NOMO-1 treated with DMSO at 0.1 percent for 48 hours (cell line): ENCODE measurements at regions not wholly inside any gene's neighbourhood (a gene's known extent, or its start where the extent isn't known, plus 50 kb on each side); places are given as distances from the start of the nearest gene placed in this dataset.
"Not testable (repeated sequence)": the region's sequence is repeated elsewhere in the genome, so short reads cannot be mapped to it uniquely, and the experiment has no call there.

ENCODE experiments used
- DNase-seq: peaks from one replicate; lab custom pipeline; 2025; ENCODE audit not compliant: unreplicated experiment; lab: John Stamatoyannopoulos, UW

DNA sequence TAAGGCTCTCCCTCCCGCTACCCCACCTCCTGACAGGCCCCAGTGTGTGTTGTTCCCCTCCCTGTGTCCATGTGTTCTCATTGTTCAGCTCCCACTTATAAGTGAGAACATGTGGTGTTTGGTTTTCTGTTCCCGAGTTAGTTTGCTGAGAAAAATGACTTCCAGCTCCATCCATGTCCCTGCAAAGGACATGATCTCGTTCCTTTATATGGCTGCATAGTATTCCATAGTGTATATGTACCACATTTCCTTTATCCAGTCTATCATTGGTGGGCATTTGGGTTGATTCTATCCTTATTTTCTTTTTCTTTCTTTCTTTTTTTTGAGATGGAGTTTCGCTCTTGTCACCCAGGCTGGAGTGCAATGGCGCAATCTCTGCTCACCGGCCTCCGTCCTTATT, 57.8 kb upstream of the RASSF3 start:
- not testable (repeated sequence) for DNase-seq

DNA sequence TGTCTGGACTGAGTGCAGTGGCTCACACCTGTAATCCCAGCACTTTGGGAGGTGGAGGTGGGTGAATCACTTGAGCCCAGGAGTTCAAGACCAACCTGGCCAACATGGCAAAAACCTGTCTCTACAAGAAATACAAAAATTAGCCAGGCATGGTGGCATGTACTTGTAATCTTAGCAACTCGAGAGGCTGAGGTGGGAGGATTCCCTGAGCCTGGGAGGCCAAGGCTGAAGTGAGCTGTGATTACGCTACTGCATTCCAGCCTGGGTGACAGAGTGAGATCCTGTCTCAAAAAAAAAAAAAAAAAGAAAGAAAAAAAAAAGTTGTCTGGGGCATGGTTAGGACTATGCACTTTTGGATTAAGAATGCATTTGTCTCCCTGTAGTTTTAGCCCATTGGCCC, 56.6 kb upstream of the RASSF3 start:
- not testable (repeated sequence) for DNase-seq

DNA sequence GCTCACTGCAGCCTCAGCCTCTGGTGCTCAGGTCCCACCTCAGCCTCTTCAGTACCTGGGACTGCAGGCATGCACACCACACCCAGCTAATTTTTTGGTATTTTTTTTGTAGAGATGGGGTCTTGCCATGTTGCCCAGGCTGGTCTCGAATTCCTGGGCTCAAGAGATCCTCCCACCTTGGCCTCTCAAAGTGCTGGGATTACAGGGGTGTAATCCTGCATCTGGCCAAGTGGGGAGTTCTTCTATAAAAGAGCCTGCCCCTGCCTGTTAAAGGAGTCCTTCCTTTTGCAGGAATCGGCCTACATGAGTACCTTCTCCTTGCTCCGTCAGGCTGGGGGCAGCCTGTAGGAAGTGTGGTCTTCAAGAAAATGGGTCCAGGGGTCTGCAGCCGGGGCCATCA, 54.1 kb upstream of the RASSF3 start:
- DNase-seq, result no peak

DNA sequence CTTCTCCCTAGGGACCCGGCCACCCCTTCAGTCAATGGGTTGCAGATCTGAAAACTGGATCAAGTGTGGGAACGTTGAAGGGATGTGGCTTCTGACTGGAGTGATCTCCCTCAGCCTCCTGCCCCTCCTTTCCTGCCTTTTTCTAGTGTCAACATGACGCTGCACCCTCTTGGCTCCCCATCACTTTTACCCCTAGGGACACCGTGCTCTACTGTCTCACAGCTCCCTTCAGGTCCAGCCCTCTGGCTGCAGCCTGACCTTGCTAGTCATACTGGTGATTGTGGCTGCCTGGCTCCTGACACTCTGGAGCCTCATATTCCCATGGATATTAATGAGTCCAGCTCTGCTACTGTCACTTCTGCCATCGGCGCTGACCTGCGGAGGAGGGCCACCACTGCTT, 51.5 kb upstream of the RASSF3 start:
- DNase-seq, result no peak

DNA sequence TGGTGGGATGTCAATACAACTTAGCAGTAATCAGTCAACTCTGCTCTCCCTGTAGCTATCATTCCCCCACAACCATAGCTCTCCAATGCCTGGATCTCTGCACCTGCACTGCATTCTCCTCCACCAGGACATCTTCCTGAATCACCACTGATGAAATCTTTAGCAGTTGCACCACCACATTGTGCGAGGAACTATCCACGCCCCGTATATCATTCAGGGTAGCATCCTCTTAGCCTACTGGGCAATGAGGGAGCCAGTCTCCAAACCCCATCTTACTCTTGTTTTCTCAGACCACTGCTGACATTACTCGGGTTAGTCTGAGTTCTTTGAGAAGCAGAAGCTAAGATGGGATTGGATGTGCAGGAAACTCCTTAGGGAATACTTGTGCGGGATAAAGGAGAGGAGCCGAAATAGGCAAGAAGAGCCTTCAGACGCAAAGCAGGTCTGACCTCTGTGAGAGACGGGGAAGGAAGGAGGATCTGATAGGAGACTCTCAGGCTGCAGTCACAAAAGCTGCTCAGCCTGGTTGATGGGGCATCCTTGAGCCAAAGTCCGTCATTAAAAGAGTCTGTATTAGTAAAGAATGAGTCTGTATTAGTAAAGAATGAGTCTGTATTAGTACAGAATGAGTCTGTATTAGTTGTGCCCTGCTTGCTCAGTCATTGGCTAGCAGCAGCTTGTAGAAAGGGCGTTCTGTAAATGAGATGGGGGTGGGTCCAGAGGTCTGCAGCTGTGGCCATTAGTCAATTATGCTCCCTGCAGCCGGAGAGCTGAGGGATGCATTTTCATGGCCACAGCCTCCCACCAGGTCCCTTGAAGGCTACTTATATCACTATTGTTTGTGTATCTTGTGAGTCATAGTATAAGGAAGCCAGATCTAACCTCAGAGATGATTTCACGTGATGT, 49.6 kb upstream of the RASSF3 start:
- DNase-seq, result peak; percentile 32
